ENCODE measurements at regions not wholly inside any gene's neighbourhood (a gene's known extent, or its start where the extent isn't known, plus 50 kb on each side); places are given as distances from the start of the nearest gene placed in this dataset.

- no peak for TF ChIP-seq CTCF (IDR thresholded peaks at IDR 0.05)
- no peak for TF ChIP-seq POLR2A (IDR thresholded peaks at IDR 0.05)
- no peak for TF ChIP-seq POLR2AphosphoS5 (IDR thresholded peaks at IDR 0.05)
- no peak for TF ChIP-seq EP300 (IDR thresholded peaks at IDR 0.05; ENCODE audit: low read depth)
Measured at GRCh38 chr3:180359061-180359952, 242.7 kb upstream of the TTC14 start.
